GM12878 (cell line): ENCODE measurements at regions not wholly inside any gene's neighbourhood (a gene's known extent, or its start where the extent isn't known, plus 50 kb on each side); places are given as distances from the start of the nearest gene placed in this dataset.

Source experiments
- ATAC-seq: fragments of 200-7000 bp; cut with Tn5 transposase; 3 replicates; pipeline ENCODE4 v1.9.1; 2020; ENCODE audit warnings: mild to moderate bottlenecking, moderate library complexity
- BruUV-seq: library from RNA; stranded (reverse); fragments of 400-500 nt; replicated peaks from 2 replicates; lab custom pipeline; 2021; lab: Mats Ljungman, UMichigan
- CTCF ChIA-PET: fragments of 300-600 bp; sonication (Branson Sonifier 250); formaldehyde crosslinking; extraction: SDS; loops from one replicate; lab custom pipeline; 2021; ENCODE audit warnings: inconsistent platforms; lab: Yijun Ruan, JAX
- POLR2A ChIA-PET: fragments of 350-600 bp; formaldehyde crosslinking; extraction: SDS; loops from one replicate; lab custom pipeline; 2021; ENCODE audit warnings: inconsistent platforms; lab: Charles Lee
- RAD21 ChIA-PET: fragments of 300-600 bp; sonication (Branson Sonifier 250); formaldehyde crosslinking; loops from one replicate; lab custom pipeline; 2023; ENCODE audit warnings: antibody characterized with exemption; ENCODE audit not compliant: unreplicated experiment; lab: Charles Lee
- SMC1A ChIA-PET: fragments of 300-600 bp; sonication (Branson Sonifier 250); formaldehyde crosslinking; loops from one replicate; lab custom pipeline; 2023; ENCODE audit not compliant: unreplicated experiment, uncharacterized antibody; lab: Charles Lee
- DNase-seq: peaks from one replicate; pipeline ENCODE4 v3.0.0-alpha.2; 2011; ENCODE audit warnings: low read depth, low spot score
- FAIRE-seq: peaks from 3 replicates; lab custom pipeline; 2011; peaks lifted over from hg19 to GRCh38; lab: Jason Lieb, UNC
- H2AFZ ChIP-seq: 2 replicates; pipeline ENCODE4 v1.6.0; 2011; ENCODE audit warnings: low read depth, low read length, control low read depth; ENCODE audit not compliant: control insufficient read depth
- H3K27ac ChIP-seq: 2 replicates; pipeline ENCODE4 v1.5.1; 2011; ENCODE audit warnings: control low read depth; ENCODE audit not compliant: control insufficient read depth, insufficient read depth
- H3K27me3 ChIP-seq, 2 experiments: replicated peaks in 1 of 2; 2 replicates each; pipeline versions ENCODE4 v1.6.0 to v1.6.1; 2011; ENCODE audit warnings: low read length in 1 of 2; ENCODE audit not compliant: control insufficient read depth in 2 of 2, insufficient read depth in 2 of 2
- H3K36me3 ChIP-seq, 2 experiments: 2 replicates each; pipeline ENCODE4 v1.5.1; 2011; ENCODE audit warnings: low read length in 1 of 2; ENCODE audit not compliant: control insufficient read depth in 2 of 2, insufficient read depth in 2 of 2
- H3K4me1 ChIP-seq: 2 replicates; pipeline ENCODE4 v1.6.1; 2011; ENCODE audit warnings: mild to moderate bottlenecking, low read length, moderate library complexity, mixed read lengths; ENCODE audit not compliant: control insufficient read depth, insufficient read depth
- H3K4me2 ChIP-seq: 2 replicates; pipeline ENCODE4 v1.6.0; 2011; ENCODE audit warnings: control low read depth; ENCODE audit not compliant: control insufficient read depth, insufficient read depth
- H3K4me3 ChIP-seq: fragments of 200-600 bp; sonication (generic); 2 replicates; pipeline ENCODE4 v1.5.1; 2016
- H3K79me2 ChIP-seq: 2 replicates; pipeline ENCODE4 v1.6.0; 2011; ENCODE audit warnings: low read length; ENCODE audit not compliant: control insufficient read depth, insufficient read depth
- H3K9ac ChIP-seq: 2 replicates; pipeline ENCODE4 v1.8.0; 2011; ENCODE audit warnings: low read length, control low read depth, mixed read lengths; ENCODE audit not compliant: control insufficient read depth, insufficient read depth
- H3K9me3 ChIP-seq: replicated peaks from 3 replicates; pipeline ENCODE4 v1.5.1; 2011; ENCODE audit warnings: mild to moderate bottlenecking, low read length; ENCODE audit not compliant: control insufficient read depth, insufficient read depth
- H4K20me1 ChIP-seq: 2 replicates; pipeline ENCODE4 v1.6.0; 2011; ENCODE audit not compliant: control insufficient read depth, insufficient read depth
- ATF3 ChIP-seq: IDR thresholded peaks from 2 replicates; pipeline ENCODE4 v1.6.1; 2011; ENCODE audit warnings: low read depth, mild to moderate bottlenecking, low read length, moderate library complexity, borderline replicate concordance; ENCODE audit errors: extremely low read depth
- ATF7 ChIP-seq: fragments of 450-650 bp; IDR thresholded peaks from 2 replicates; pipeline ENCODE4 v1.6.1; 2016; ENCODE audit warnings: low read depth, mild to moderate bottlenecking
- BMI1 ChIP-seq: fragments of 450-650 bp; IDR thresholded peaks from 2 replicates; pipeline ENCODE4 v1.6.1; 2016; ENCODE audit warnings: mild to moderate bottlenecking, moderate library complexity, borderline replicate concordance
- DPF2 ChIP-seq: fragments of 450-650 bp; IDR thresholded peaks from 2 replicates; pipeline ENCODE4 v1.6.1; 2017; ENCODE audit warnings: mild to moderate bottlenecking
- EED ChIP-seq: sonication (generic); IDR thresholded peaks from 2 replicates; pipeline ENCODE4 v1.6.1; 2016; ENCODE audit warnings: antibody characterized with exemption, low read depth
- ESRRA ChIP-seq: IDR thresholded peaks from 2 replicates; pipeline ENCODE4 v1.6.1; 2012; ENCODE audit warnings: mild to moderate bottlenecking, low read length, improper control_type of control experiment
- EZH2 ChIP-seq: IDR thresholded peaks from 2 replicates; pipeline ENCODE4 v1.6.1; 2012; ENCODE audit warnings: low read depth, mild to moderate bottlenecking, control low read depth, inconsistent platforms, low read length, borderline replicate concordance; ENCODE audit not compliant: control insufficient read depth
- HCFC1 ChIP-seq: fragments of 150-350 bp; IDR thresholded peaks from 2 replicates; pipeline ENCODE4 v1.6.1; 2014; ENCODE audit warnings: low read length
- HDGF ChIP-seq: fragments of 450-650 bp; IDR thresholded peaks from 2 replicates; pipeline ENCODE4 v1.6.1; 2016; ENCODE audit warnings: antibody characterized with exemption
- LARP7 ChIP-seq: fragments of 450-650 bp; IDR thresholded peaks from 2 replicates; pipeline ENCODE4 v1.6.1; 2017; ENCODE audit warnings: mild to moderate bottlenecking
- MTA2 ChIP-seq: fragments of 450-650 bp; IDR thresholded peaks from 2 replicates; pipeline ENCODE4 v1.6.1; 2016; ENCODE audit warnings: low read depth, mild to moderate bottlenecking, moderate library complexity
- NFIC ChIP-seq: IDR thresholded peaks from 2 replicates; pipeline ENCODE4 v1.6.1; 2012; ENCODE audit warnings: low read depth, mild to moderate bottlenecking, inconsistent platforms, low read length, moderate library complexity
- NR2C1 ChIP-seq: fragments of 450-650 bp; IDR thresholded peaks from 2 replicates; pipeline ENCODE4 v1.6.1; 2017; ENCODE audit warnings: antibody characterized with exemption, mild to moderate bottlenecking, moderate library complexity
- POLR2A ChIP-seq: IDR thresholded peaks from 2 replicates; pipeline ENCODE4 v1.6.1; 2011; ENCODE audit warnings: low read depth, mild to moderate bottlenecking, low read length
- RCOR1 ChIP-seq: conservative IDR thresholded peaks from 2 replicates; pipeline ENCODE4 v1.6.1; 2012; ENCODE audit warnings: low read depth, low read length, improper control_type of control experiment
- SMC3 ChIP-seq: IDR thresholded peaks from 2 replicates; pipeline ENCODE4 v1.6.1; 2011; ENCODE audit warnings: low read length, improper control_type of control experiment, borderline replicate concordance
- ZBTB11 ChIP-seq: fragments of 450-650 bp; formaldehyde crosslinking; IDR thresholded peaks from 2 replicates; pipeline ENCODE4 v1.5.0; 2022; ENCODE audit warnings: mild to moderate bottlenecking, missing genetic modification characterization
- ZBTB33 ChIP-seq: fragments of 450-650 bp; IDR thresholded peaks from 2 replicates; pipeline ENCODE4 v1.6.1; 2017; ENCODE audit warnings: mild to moderate bottlenecking
- ZNF384 ChIP-seq: IDR thresholded peaks from 2 replicates; pipeline ENCODE4 v1.6.1; 2012; ENCODE audit warnings: low read depth, mild to moderate bottlenecking, low read length, improper control_type of control experiment, borderline replicate concordance
- WGBS: methylation state at CpG from one replicate; pipeline ENCODE4 v1.1.6; 2016; ENCODE audit warnings: low lambda C conversion rate; ENCODE audit not compliant: insufficient replicate concordance, insufficient coverage; ENCODE audit errors: missing lambda C conversion rate; 5-methylcytosine and 5-hydroxymethylcytosine counted together
- in situ Hi-C: fragments of 300-500 bp; cut with MboI; formaldehyde crosslinking; loops from 9 replicates; pipeline ENCODE4 v1.14.3; 2018; ENCODE audit warnings: mixed read lengths
- intact Hi-C: fragments of 100-400 bp; cut with micrococcal nuclease; formaldehyde crosslinking; loops from one replicate; pipeline ENCODE4 v1.14.2; 2022; ENCODE audit not compliant: unreplicated experiment

GRCh38 chr2:57990118-57990725 lies 56.4 kb upstream of the VRK2 start:
- intact Hi-C loops = no loop called here
- Histone ChIP-seq H3K27ac (no peak overlapping the region), H3K4me3 (no peak overlapping the region), H4K20me1 (no peaks in the 10 kb centered on the region), H3K27me3 (no peaks in the 10 kb centered on the region), H3K4me2 (no peak overlapping the region), H2AFZ (no peak overlapping the region), H3K79me2 (no peaks in the 10 kb centered on the region), H3K4me1 (no peaks in the 10 kb centered on the region), H3K9me3 (no peaks in the 10 kb centered on the region), H3K9ac (no peak overlapping the region), H3K36me3 (no peaks in the 10 kb centered on the region)
- BruUV-seq = no TSS peak
- in situ Hi-C loops = no loop called here
- peak; percentile 30 for DNase-seq
- RAD21 ChIA-PET = interaction anchor here (0.7 to 3.8 kb wide), 10 partner anchors 16 to 98 kb away, joined by 3 to 20 read pairs (median 4); no protein-coding TSS in a partner anchor
- WGBS = 69% methylated on average over 2 of the region's 2 CpGs
- CTCF ChIA-PET = interaction anchor here (1.4 to 1.8 kb wide), 2 partner anchors 9 to 20 kb away, joined by 3 to 5 read pairs; no protein-coding TSS in a partner anchor
- SMC1A ChIA-PET = interaction anchor here (0.6 to 3.7 kb wide), 26 partner anchors 9 to 240 kb away, joined by 3 to 19 read pairs (median 4); partner anchors contain the start of gene VRK2
- ATAC-seq = peak; percentile 96
- FAIRE-seq = peak; percentile 56
- POLR2A ChIA-PET = interaction anchor here (1.1 kb wide), 1 partner anchor 81 kb away, joined by 4 read pairs; no protein-coding TSS in a partner anchor
- TF ChIP-seq ATF7 = peak; percentile 82
- TF ChIP-seq ZNF384 = no peak
- TF ChIP-seq EED = no peak
- TF ChIP-seq ZBTB11 (CRISPR knock-in tag) = no peak
- TF ChIP-seq SMC3 = no peak
- peak; percentile 11; the same call in 1 of the 2 replicates for TF ChIP-seq NR2C1
- 0 out of 2 replicates have a peak, but pooled peaks have one; percentile 38 for TF ChIP-seq DPF2
- no peak for TF ChIP-seq POLR2A
- TF ChIP-seq MTA2 = peak; percentile 60; the same call in 1 of the 2 replicates
- no peak for TF ChIP-seq ZBTB33
- TF ChIP-seq EZH2 = no peak
- TF ChIP-seq NFIC = no peak
- TF ChIP-seq BMI1 = no peak
- no peak for TF ChIP-seq HCFC1
- TF ChIP-seq RCOR1 = no peak
- TF ChIP-seq HDGF = no peak
- TF ChIP-seq LARP7 = no peak
- TF ChIP-seq ESRRA = no peak
- no peak for TF ChIP-seq ATF3
